Ovary (tissue), 3 donors: ENCODE measurements at regions not wholly inside any gene's neighbourhood (a gene's known extent, or its start where the extent isn't known, plus 50 kb on each side); places are given as distances from the start of the nearest gene placed in this dataset.

Source experiments
- EP300 ChIP-seq: sonication (generic); formaldehyde crosslinking; IDR thresholded peaks from one replicate; pipeline ENCODE4 v1.6.1; 2017; ENCODE audit warnings: antibody characterized with exemption
- TF ChIP-seq, protein P1 (sequence below), 3 donors: fragments of 450-650 bp in 2 of 3; fragments of 200-600 bp in 1 of 3; IDR thresholded peaks; one replicate each; pipeline versions ENCODE4 v1.5.1 to v1.8.0; 2016 to 2022; ENCODE audit warnings: antibody characterized with exemption in 3 of 3, mild to moderate bottlenecking in 1 of 3
- donor health status: DM: no; HTN: no; CAD: no.

DNA sequence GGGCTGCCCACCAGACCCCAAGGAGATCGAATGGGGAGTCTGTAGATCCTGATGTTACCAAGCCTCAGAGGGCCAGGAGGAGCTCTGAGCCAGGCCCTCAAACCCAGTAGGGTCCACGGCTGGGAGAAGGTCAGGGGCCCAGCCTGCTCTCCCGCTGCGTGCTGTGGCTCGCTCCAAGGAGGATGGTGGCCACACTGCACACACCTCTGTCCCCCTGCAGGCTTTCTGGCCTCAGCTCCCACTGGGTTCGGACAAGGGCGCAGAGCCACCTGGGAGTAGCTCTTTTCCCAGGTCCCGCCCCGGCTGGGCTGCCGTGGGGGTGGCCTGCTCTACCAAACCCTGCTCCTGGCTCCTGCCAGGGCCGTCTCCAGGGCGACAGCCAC lies 175.8 kb downstream of the ZNF248 start:
- TF ChIP-seq, protein P1, sequence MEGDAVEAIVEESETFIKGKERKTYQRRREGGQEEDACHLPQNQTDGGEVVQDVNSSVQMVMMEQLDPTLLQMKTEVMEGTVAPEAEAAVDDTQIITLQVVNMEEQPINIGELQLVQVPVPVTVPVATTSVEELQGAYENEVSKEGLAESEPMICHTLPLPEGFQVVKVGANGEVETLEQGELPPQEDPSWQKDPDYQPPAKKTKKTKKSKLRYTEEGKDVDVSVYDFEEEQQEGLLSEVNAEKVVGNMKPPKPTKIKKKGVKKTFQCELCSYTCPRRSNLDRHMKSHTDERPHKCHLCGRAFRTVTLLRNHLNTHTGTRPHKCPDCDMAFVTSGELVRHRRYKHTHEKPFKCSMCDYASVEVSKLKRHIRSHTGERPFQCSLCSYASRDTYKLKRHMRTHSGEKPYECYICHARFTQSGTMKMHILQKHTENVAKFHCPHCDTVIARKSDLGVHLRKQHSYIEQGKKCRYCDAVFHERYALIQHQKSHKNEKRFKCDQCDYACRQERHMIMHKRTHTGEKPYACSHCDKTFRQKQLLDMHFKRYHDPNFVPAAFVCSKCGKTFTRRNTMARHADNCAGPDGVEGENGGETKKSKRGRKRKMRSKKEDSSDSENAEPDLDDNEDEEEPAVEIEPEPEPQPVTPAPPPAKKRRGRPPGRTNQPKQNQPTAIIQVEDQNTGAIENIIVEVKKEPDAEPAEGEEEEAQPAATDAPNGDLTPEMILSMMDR (IDR thresholded peaks at IDR 0.05) = no peak
- TF ChIP-seq EP300 = no peak
